ENCODE measurements at regions not wholly inside any gene's neighbourhood (a gene's known extent, or its start where the extent isn't known, plus 50 kb on each side); places are given as distances from the start of the nearest gene placed in this dataset.
"Not testable (repeated sequence)": the region's sequence is repeated elsewhere in the genome, so short reads cannot be mapped to it uniquely, and the experiment has no call there.

- Histone ChIP-seq H3K27ac (no peak overlapping the region), H3K36me3 (replicated peaks; ENCODE audit: insufficient read depth, low read depth) (no peaks in the 10 kb centered on the region), H3K9me2 (replicated peaks; ENCODE audit: insufficient read depth) (no peaks in the 10 kb centered on the region), H4K20me1 (ENCODE audit: insufficient read depth, poor library complexity, severe bottlenecking) (no peaks in the 10 kb centered on the region), H3K9me3 (ENCODE audit: low read depth) (no peaks in the 10 kb centered on the region), H3K4me1 (ENCODE audit: insufficient read depth) (no peaks in the 10 kb centered on the region), H3K27me3 (no peaks in the 10 kb centered on the region), H3K79me2 (no peaks in the 10 kb centered on the region), H2AFZ (no peak overlapping the region), H3K4me3 (no peak overlapping the region), H3K4me2 (no peak overlapping the region)
- DNase-seq (ENCODE audit: low spot score), result no peak
- no peak for TF ChIP-seq EZH2phosphoT487 (IDR thresholded peaks at IDR 0.05; ENCODE audit: low read depth, severe bottlenecking, unreplicated experiment)
- TF ChIP-seq EZH2 (IDR thresholded peaks at IDR 0.05; ENCODE audit: borderline replicate concordance), result no peak
- TF ChIP-seq, protein P1, sequence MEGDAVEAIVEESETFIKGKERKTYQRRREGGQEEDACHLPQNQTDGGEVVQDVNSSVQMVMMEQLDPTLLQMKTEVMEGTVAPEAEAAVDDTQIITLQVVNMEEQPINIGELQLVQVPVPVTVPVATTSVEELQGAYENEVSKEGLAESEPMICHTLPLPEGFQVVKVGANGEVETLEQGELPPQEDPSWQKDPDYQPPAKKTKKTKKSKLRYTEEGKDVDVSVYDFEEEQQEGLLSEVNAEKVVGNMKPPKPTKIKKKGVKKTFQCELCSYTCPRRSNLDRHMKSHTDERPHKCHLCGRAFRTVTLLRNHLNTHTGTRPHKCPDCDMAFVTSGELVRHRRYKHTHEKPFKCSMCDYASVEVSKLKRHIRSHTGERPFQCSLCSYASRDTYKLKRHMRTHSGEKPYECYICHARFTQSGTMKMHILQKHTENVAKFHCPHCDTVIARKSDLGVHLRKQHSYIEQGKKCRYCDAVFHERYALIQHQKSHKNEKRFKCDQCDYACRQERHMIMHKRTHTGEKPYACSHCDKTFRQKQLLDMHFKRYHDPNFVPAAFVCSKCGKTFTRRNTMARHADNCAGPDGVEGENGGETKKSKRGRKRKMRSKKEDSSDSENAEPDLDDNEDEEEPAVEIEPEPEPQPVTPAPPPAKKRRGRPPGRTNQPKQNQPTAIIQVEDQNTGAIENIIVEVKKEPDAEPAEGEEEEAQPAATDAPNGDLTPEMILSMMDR (IDR thresholded peaks at IDR 0.05; ENCODE audit: poor library complexity), result no peak
Observed at GRCh38 chr3:164302622-164303021, 775.7 kb downstream of the SI start.

GRCh38 chr3:164291486-164291885, 786.8 kb downstream of the SI start:
- DNase-seq (ENCODE audit: low spot score); H3K4me3 ChIP-seq; H3K36me3 ChIP-seq (replicated peaks; ENCODE audit: insufficient read depth, low read depth); H3K4me2 ChIP-seq; H2AFZ ChIP-seq; H3K9me2 ChIP-seq (replicated peaks; ENCODE audit: insufficient read depth); H3K9me3 ChIP-seq (ENCODE audit: low read depth); H4K20me1 ChIP-seq (ENCODE audit: insufficient read depth, poor library complexity, severe bottlenecking); H3K4me1 ChIP-seq (ENCODE audit: insufficient read depth); H3K79me2 ChIP-seq; H3K27me3 ChIP-seq; H3K27ac ChIP-seq: not testable (repeated sequence)
- WGBS (ENCODE audit: low lambda C conversion rate, missing lambda C conversion rate), result 96% methylated on average over 23 of the region's 23 CpGs

- Histone ChIP-seq H3K9me2 (replicated peaks; ENCODE audit: insufficient read depth) (no peaks in the 10 kb centered on the region), H3K4me1 (ENCODE audit: insufficient read depth) (no peaks in the 10 kb centered on the region), H3K9me3 (ENCODE audit: low read depth) (no peaks in the 10 kb centered on the region), H3K4me2 (no peak overlapping the region), H3K27me3 (no peaks in the 10 kb centered on the region), H3K27ac (no peak overlapping the region), H2AFZ (no peak overlapping the region), H4K20me1 (ENCODE audit: insufficient read depth, poor library complexity, severe bottlenecking) (no peaks in the 10 kb centered on the region), H3K4me3 (no peak overlapping the region), H3K36me3 (replicated peaks; ENCODE audit: insufficient read depth, low read depth) (no peaks in the 10 kb centered on the region), H3K79me2 (no peaks in the 10 kb centered on the region)
- DNase-seq (ENCODE audit: low spot score), result no peak
- 85% methylated on average over 2 of the region's 2 CpGs for WGBS (ENCODE audit: low lambda C conversion rate, missing lambda C conversion rate)
- TF ChIP-seq EZH2 (IDR thresholded peaks at IDR 0.05; ENCODE audit: borderline replicate concordance), result no peak
Observed at GRCh38 chr3:164278550-164278949, 799.7 kb downstream of the SI start.

- Histone ChIP-seq H3K4me1 (ENCODE audit: insufficient read depth) (no peaks in the 10 kb centered on the region), H3K36me3 (replicated peaks; ENCODE audit: insufficient read depth, low read depth) (no peaks in the 10 kb centered on the region), H2AFZ (no peak overlapping the region), H3K9me2 (replicated peaks; ENCODE audit: insufficient read depth) (no peaks in the 10 kb centered on the region), H3K4me2 (no peak overlapping the region), H3K4me3 (no peak overlapping the region), H3K27me3 (no peaks in the 10 kb centered on the region), H3K9me3 (ENCODE audit: low read depth) (no peaks in the 10 kb centered on the region), H4K20me1 (ENCODE audit: insufficient read depth, poor library complexity, severe bottlenecking) (no peaks in the 10 kb centered on the region), H3K79me2 (no peaks in the 10 kb centered on the region), H3K27ac (no peak overlapping the region)
- DNase-seq (ENCODE audit: low spot score), result no peak
- TF ChIP-seq EZH2 (IDR thresholded peaks at IDR 0.05; ENCODE audit: borderline replicate concordance) (no peak), EZH2phosphoT487 (IDR thresholded peaks at IDR 0.05; ENCODE audit: low read depth, severe bottlenecking, unreplicated experiment) (no peak)
- TF ChIP-seq, protein P1 (IDR thresholded peaks at IDR 0.05; ENCODE audit: poor library complexity), result no peak
Observed at GRCh38 chr3:164267053-164267452, 811.2 kb downstream of the SI start.

- Histone ChIP-seq H3K4me2 (no peak overlapping the region), H3K79me2 (no peaks in the 10 kb centered on the region), H3K4me3 (no peak overlapping the region), H3K27me3 (no peaks in the 10 kb centered on the region), H3K9me2 (replicated peaks; ENCODE audit: insufficient read depth) (no peaks in the 10 kb centered on the region), H4K20me1 (ENCODE audit: insufficient read depth, poor library complexity, severe bottlenecking) (no peaks in the 10 kb centered on the region), H3K9me3 (ENCODE audit: low read depth) (no peaks in the 10 kb centered on the region), H3K27ac (no peak overlapping the region), H2AFZ (no peak overlapping the region), H3K4me1 (ENCODE audit: insufficient read depth) (no peaks in the 10 kb centered on the region), H3K36me3 (replicated peaks; ENCODE audit: insufficient read depth, low read depth) (no peaks in the 10 kb centered on the region)
- TF ChIP-seq EZH2phosphoT487 (IDR thresholded peaks at IDR 0.05; ENCODE audit: low read depth, severe bottlenecking, unreplicated experiment), result no peak
- TF ChIP-seq, protein P1 (IDR thresholded peaks at IDR 0.05; ENCODE audit: poor library complexity), result no peak
- no peak for TF ChIP-seq EZH2 (IDR thresholded peaks at IDR 0.05; ENCODE audit: borderline replicate concordance)
- WGBS (ENCODE audit: low lambda C conversion rate, missing lambda C conversion rate), result 78% methylated on average over 1 of the region's 1 CpG
- no peak for DNase-seq (ENCODE audit: low spot score)
Observed at GRCh38 chr3:164250923-164251322, 827.4 kb downstream of the SI start.

Data from hepatocyte (in vitro differentiated cells).